IMR-90 (cell line): ENCODE measurements at regions not wholly inside any gene's neighbourhood (a gene's known extent, or its start where the extent isn't known, plus 50 kb on each side); places are given as distances from the start of the nearest gene placed in this dataset.

Source experiments
- ATAC-seq: fragments of 200-7000 bp; cut with Tn5 transposase; 2 replicates; pipeline ENCODE4 v1.9.1; 2020; ENCODE audit warnings: low read depth, mild to moderate bottlenecking, moderate library complexity
- BruUV-seq: library from RNA; stranded (reverse); fragments of 400-500 nt; replicated peaks from 2 replicates; lab custom pipeline; 2021; lab: Mats Ljungman, UMichigan
- CTCF ChIA-PET: fragments of 300-600 bp; formaldehyde crosslinking; extraction: SDS; loops from one replicate; lab custom pipeline; 2021; ENCODE audit warnings: antibody characterized with exemption; lab: Yijun Ruan, JAX
- POLR2A ChIA-PET: fragments of 300-600 bp; sonication (Branson Sonifier 250); formaldehyde crosslinking; loops from one replicate; lab custom pipeline; 2022; ENCODE audit warnings: antibody characterized with exemption; ENCODE audit not compliant: unreplicated experiment; lab: Charles Lee
- DNase-seq: peaks from one replicate; pipeline ENCODE4 v3.0.0; 2013
- H2AFZ ChIP-seq: replicated peaks from 2 replicates; pipeline ENCODE3; 2013; ENCODE audit warnings: low read length, mild to moderate bottlenecking; ENCODE audit not compliant: poor library complexity
- H2AK5ac ChIP-seq: 2 replicates; pipeline ENCODE4 v1.6.1; 2013; ENCODE audit warnings: low read depth, low read length, inconsistent platforms
- H2AK9ac ChIP-seq: replicated peaks from 2 replicates; pipeline ENCODE3; 2013; ENCODE audit warnings: mild to moderate bottlenecking, low read depth, low read length, moderate library complexity; ENCODE audit not compliant: poor library complexity
- H2BK120ac ChIP-seq: 2 replicates; pipeline ENCODE4 v1.6.1; 2013; ENCODE audit warnings: low read depth, low read length, inconsistent platforms
- H2BK15ac ChIP-seq: 3 replicates; pipeline ENCODE4 v1.6.1; 2013; ENCODE audit warnings: low read depth, low read length, inconsistent platforms
- H2BK20ac ChIP-seq: 2 replicates; pipeline ENCODE4 v1.6.1; 2013; ENCODE audit warnings: low read depth, mild to moderate bottlenecking, inconsistent platforms, low read length, moderate library complexity
- H2BK5ac ChIP-seq: 2 replicates; pipeline ENCODE4 v1.6.1; 2013; ENCODE audit warnings: mild to moderate bottlenecking, low read depth, low read length, inconsistent platforms; ENCODE audit not compliant: poor library complexity, severe bottlenecking
- H3K14ac ChIP-seq: replicated peaks from 2 replicates; pipeline ENCODE4 v1.6.1; 2013; ENCODE audit warnings: low read depth, low read length, inconsistent platforms
- H3K18ac ChIP-seq: 2 replicates; pipeline ENCODE4 v1.6.1; 2013; ENCODE audit warnings: low read depth, low read length, control low read depth
- H3K23ac ChIP-seq: 2 replicates; pipeline ENCODE4 v1.6.1; 2013; ENCODE audit warnings: low read depth, low read length, inconsistent platforms
- H3K27ac ChIP-seq: 2 replicates; pipeline ENCODE4 v1.5.1; 2013; ENCODE audit warnings: mild to moderate bottlenecking, control low read depth, low read length; ENCODE audit not compliant: insufficient read depth
- H3K27me3 ChIP-seq: 2 replicates; pipeline ENCODE4 v1.6.1; 2013; ENCODE audit warnings: low read length; ENCODE audit not compliant: control insufficient read depth, insufficient read depth
- H3K36me3 ChIP-seq: 2 replicates; pipeline ENCODE4 v1.6.1; 2013; ENCODE audit warnings: low read length, mixed read lengths; ENCODE audit not compliant: control insufficient read depth, insufficient read depth
- H3K4ac ChIP-seq: 2 replicates; pipeline ENCODE4 v1.6.1; 2013; ENCODE audit warnings: low read depth, low read length, inconsistent platforms
- H3K4me1 ChIP-seq: 2 replicates; pipeline ENCODE4 v1.6.1; 2013; ENCODE audit warnings: low read length, mixed read lengths; ENCODE audit not compliant: control insufficient read depth, insufficient read depth
- H3K4me2 ChIP-seq: 2 replicates; pipeline ENCODE4 v1.6.1; 2013; ENCODE audit warnings: low read depth, mild to moderate bottlenecking, control low read depth, low read length, moderate library complexity
- H3K4me3 ChIP-seq: 2 replicates; pipeline ENCODE4 v1.5.1; 2013; ENCODE audit warnings: low read depth, mild to moderate bottlenecking, control low read depth, low read length, moderate library complexity; ENCODE audit not compliant: insufficient read depth
- H3K56ac ChIP-seq: 2 replicates; pipeline ENCODE4 v1.6.1; 2013; ENCODE audit warnings: low read length, inconsistent platforms; ENCODE audit not compliant: insufficient read depth; ENCODE audit errors: extremely low read depth
- H3K79me1 ChIP-seq, 2 experiments: 2 replicates each; pipeline ENCODE4 v1.6.1; 2013; ENCODE audit warnings: low read length in 2 of 2, inconsistent platforms in 1 of 2, low read depth in 1 of 2
- H3K9ac ChIP-seq: 2 replicates; pipeline ENCODE4 v1.6.1; 2013; ENCODE audit warnings: low read depth, low read length, control low read depth
- H3K9me1 ChIP-seq: 2 replicates; pipeline ENCODE4 v1.6.1; 2013; ENCODE audit warnings: low read length, inconsistent platforms; ENCODE audit not compliant: insufficient read depth
- H3K9me3 ChIP-seq: 2 replicates; pipeline ENCODE4 v1.6.1; 2013; ENCODE audit warnings: low read length; ENCODE audit not compliant: control insufficient read depth, insufficient read depth
- H4K20me1 ChIP-seq: 2 replicates; pipeline ENCODE4 v1.6.1; 2013; ENCODE audit warnings: low read length, inconsistent platforms; ENCODE audit not compliant: insufficient read depth
- H4K5ac ChIP-seq: 2 replicates; pipeline ENCODE4 v1.6.1; 2013; ENCODE audit warnings: mild to moderate bottlenecking, low read depth, low read length, control low read depth
- H4K8ac ChIP-seq, 2 experiments: 2 replicates each; pipeline ENCODE4 v1.6.1; 2013; ENCODE audit warnings: low read depth in 2 of 2, low read length in 2 of 2, control low read depth in 1 of 2, inconsistent platforms in 1 of 2
- H4K91ac ChIP-seq: 2 replicates; pipeline ENCODE4 v1.6.1; 2013; ENCODE audit warnings: low read depth, low read length, inconsistent platforms; ENCODE audit not compliant: insufficient read depth
- BHLHE40 ChIP-seq: fragments of 150-350 bp; IDR thresholded peaks from 2 replicates; pipeline ENCODE4 v1.6.1; 2016; ENCODE audit warnings: mild to moderate bottlenecking, low read depth, low read length
- ELK1 ChIP-seq: fragments of 150-350 bp; IDR thresholded peaks from 2 replicates; pipeline ENCODE4 v1.6.1; 2016; ENCODE audit warnings: low read depth, mild to moderate bottlenecking, low read length, moderate library complexity, borderline replicate concordance
- WGBS, 2 experiments: methylation state at CpG; one replicate each; pipeline versions ENCODE4 v1.1.5 to v1.1.7; 2013; ENCODE audit warnings: missing lambda C conversion rate in 2 of 2; ENCODE audit not compliant: insufficient read length in 1 of 2; ENCODE audit errors: extremely low coverage in 2 of 2; 5-methylcytosine and 5-hydroxymethylcytosine counted together
- dilution Hi-C: fragments of 300-500 bp; cut with HindIII; formaldehyde crosslinking; loops from one replicate; pipeline ENCODE4 v1.14.3; 2018; ENCODE audit warnings: low sequenced_read_pairs; ENCODE audit not compliant: unreplicated experiment
- in situ Hi-C: fragments of 300-500 bp; cut with MboI; formaldehyde crosslinking; loops from 3 replicates; pipeline ENCODE4 v1.14.3; 2019; ENCODE audit warnings: low sequenced_read_pairs, inconsistent platforms, mixed read lengths
- intact Hi-C: fragments of 100-400 bp; cut with micrococcal nuclease; formaldehyde crosslinking; loops from 2 replicates; pipeline ENCODE4 v1.10.0; 2022

DNA sequence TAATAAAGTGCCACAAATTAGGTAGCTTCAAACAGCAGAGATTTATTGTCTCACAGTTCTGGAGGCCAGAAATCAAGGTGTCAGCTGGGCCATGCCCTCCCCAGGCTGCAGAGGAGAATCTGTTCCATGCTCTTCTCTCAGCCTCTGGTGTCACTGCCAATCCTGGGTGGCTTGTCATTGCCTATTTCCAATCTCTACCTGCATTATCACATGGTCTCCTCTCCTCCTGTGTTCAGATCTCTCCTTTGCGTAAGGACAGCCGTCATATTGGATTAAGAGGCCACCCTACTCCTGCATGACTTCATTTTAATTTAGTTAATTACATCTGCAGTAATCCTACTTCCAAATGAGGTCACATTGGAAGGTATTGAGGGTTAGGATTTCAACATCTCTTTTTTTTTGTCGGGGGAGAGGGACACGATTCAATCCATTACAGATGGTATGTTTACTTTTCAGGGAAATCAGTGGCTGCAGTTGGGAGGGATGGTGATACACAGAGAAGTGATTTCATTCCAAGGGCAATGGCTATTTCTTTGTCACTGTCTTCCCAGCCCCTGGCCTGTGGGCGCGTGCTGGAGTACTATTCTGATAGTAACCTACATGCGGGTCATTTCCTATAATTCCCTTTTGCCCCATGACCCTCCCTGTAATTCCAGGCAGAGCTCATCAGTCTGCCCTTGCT, 169.4 kb downstream of the MINAR1 start:
- POLR2A ChIA-PET = no interaction called here
- Histone ChIP-seq H2AK9ac (no peak overlapping the region), H3K56ac (no peak overlapping the region), H3K9me3 (no peaks in the 10 kb centered on the region), H4K20me1 (no peaks in the 10 kb centered on the region), H4K91ac (no peak overlapping the region), H3K14ac (no peak overlapping the region), H3K4me3 (no peak overlapping the region), H3K18ac (no peak overlapping the region), H3K23ac (no peak overlapping the region), H2AK5ac (no peak overlapping the region), H4K5ac (no peak overlapping the region), H3K4ac (no peak overlapping the region), H3K36me3 (no peaks in the 10 kb centered on the region), H3K9ac (no peak overlapping the region), H2BK5ac (no peak overlapping the region), H3K27ac (no peak overlapping the region), H2BK20ac (no peak overlapping the region), H3K79me1 (no peaks in the 10 kb centered on the region), H3K9me1 (no peaks in the 10 kb centered on the region), H3K4me1 (no peaks in the 10 kb centered on the region), H2BK120ac (no peak overlapping the region), H3K27me3 (peaks cover 22% of the 10 kb centered on the region), H2AFZ (no peak overlapping the region), H2BK15ac (no peak overlapping the region), H3K4me2 (no peak overlapping the region), H4K8ac (no peak overlapping the region)
- WGBS, 2 experiments = no CpG with 5 or more reads among the region's 7 CpGs
- intact Hi-C loops = no loop called here
- DNase-seq = no peak
- CTCF ChIA-PET = no interaction called here
- ATAC-seq = no peak
- no TSS peak for BruUV-seq
- dilution Hi-C loops = no loop called here
- in situ Hi-C loops = no loop called here
- TF ChIP-seq ELK1 = no peak
- no peak for TF ChIP-seq BHLHE40
